ENCODE measurements at regions not wholly inside any gene's neighbourhood (a gene's known extent, or its start where the extent isn't known, plus 50 kb on each side); places are given as distances from the start of the nearest gene placed in this dataset.

GRCh38 chr4:20440170-20440569, 188.5 kb downstream of the SLIT2 start:
- no peaks in the 10 kb centered on the region for H3K36me3 ChIP-seq
- no peaks in the 10 kb centered on the region for H3K27me3 ChIP-seq (replicated peaks; ENCODE audit: insufficient read depth)
- no peak overlapping the region for H3K27ac ChIP-seq
- peaks cover 0 to 8% of the 10 kb centered on the region in 2 donors for H3K4me1 ChIP-seq (ENCODE audit: control insufficient read depth in 1 of 2, low read depth in 2 of 2)
- no peak for TF ChIP-seq CTCF (IDR thresholded peaks at IDR 0.05)
- H3K9me3 ChIP-seq = no peaks in the 10 kb centered on the region
- DNase-seq (ENCODE audit: low spot score) (no peak), ATAC-seq (ENCODE audit: insufficient number of reproducible peaks, low FRiP score, low read depth) (no peak)
- H3K4me3 ChIP-seq = no peak overlapping the region

- TF ChIP-seq CTCF (IDR thresholded peaks at IDR 0.05) = no peak
- DNase-seq (ENCODE audit: low spot score) = no peak
- ATAC-seq (ENCODE audit: insufficient number of reproducible peaks, low FRiP score, low read depth) = no peak
- Histone ChIP-seq H3K36me3 (no peaks in the 10 kb centered on the region), H3K9me3 (no peaks in the 10 kb centered on the region), H3K4me1 (ENCODE audit: control insufficient read depth in 1 of 2, low read depth in 2 of 2) (peaks cover 0 to 8% of the 10 kb centered on the region in 2 donors), H3K27me3 (replicated peaks; ENCODE audit: insufficient read depth) (no peaks in the 10 kb centered on the region), H3K4me3 (no peak overlapping the region), H3K27ac (no peak overlapping the region)
Observed at GRCh38 chr4:20443015-20443805, 191.5 kb downstream of the SLIT2 start.

GRCh38 chr4:20444599-20445337, 193.1 kb downstream of the SLIT2 start:
- Histone ChIP-seq H3K36me3 (no peaks in the 10 kb centered on the region), H3K27ac (no peak overlapping the region), H3K4me1 (ENCODE audit: control insufficient read depth in 1 of 2, low read depth in 2 of 2) (peaks cover 0 to 8% of the 10 kb centered on the region in 2 donors), H3K27me3 (replicated peaks; ENCODE audit: insufficient read depth) (no peaks in the 10 kb centered on the region), H3K9me3 (no peaks in the 10 kb centered on the region), H3K4me3 (no peak overlapping the region)
- no peak for TF ChIP-seq CTCF (IDR thresholded peaks at IDR 0.05)
- ATAC-seq (ENCODE audit: insufficient number of reproducible peaks, low FRiP score, low read depth) (no peak), DNase-seq (ENCODE audit: low spot score) (no peak)

GRCh38 chr4:20445933-20446723, 194.4 kb downstream of the SLIT2 start:
- H3K4me3 ChIP-seq = no peak overlapping the region
- no peak for TF ChIP-seq CTCF (IDR thresholded peaks at IDR 0.05)
- DNase-seq (ENCODE audit: low spot score) = no peak
- H3K27ac ChIP-seq = no peak overlapping the region
- H3K36me3 ChIP-seq = no peaks in the 10 kb centered on the region
- ATAC-seq (ENCODE audit: insufficient number of reproducible peaks, low FRiP score, low read depth) = no peak
- H3K4me1 ChIP-seq (ENCODE audit: control insufficient read depth in 1 of 2, low read depth in 2 of 2) = peaks cover 0 to 8% of the 10 kb centered on the region in 2 donors
- no peaks in the 10 kb centered on the region for H3K9me3 ChIP-seq
- no peaks in the 10 kb centered on the region for H3K27me3 ChIP-seq (replicated peaks; ENCODE audit: insufficient read depth)

- TF ChIP-seq CTCF (IDR thresholded peaks at IDR 0.05) = no peak
- peaks cover 0 to 8% of the 10 kb centered on the region in 2 donors for H3K4me1 ChIP-seq (ENCODE audit: control insufficient read depth in 1 of 2, low read depth in 2 of 2)
- no peak overlapping the region for H3K4me3 ChIP-seq
Observed at GRCh38 chr4:20447103-20447502, 195.4 kb downstream of the SLIT2 start.

More at GRCh38 chr4:20447103-20447502, 195.4 kb downstream of the SLIT2 start:
- Histone ChIP-seq H3K27me3 (replicated peaks; ENCODE audit: insufficient read depth) (no peaks in the 10 kb centered on the region), H3K27ac (no peak overlapping the region), H3K9me3 (no peaks in the 10 kb centered on the region), H3K36me3 (no peaks in the 10 kb centered on the region)
- ATAC-seq (ENCODE audit: insufficient number of reproducible peaks, low FRiP score, low read depth) = no peak
- DNase-seq (ENCODE audit: low spot score) = no peak

Measured in thoracic aorta (tissue), 2 donors.